ENCODE measurements at regions not wholly inside any gene's neighbourhood (a gene's known extent, or its start where the extent isn't known, plus 50 kb on each side); places are given as distances from the start of the nearest gene placed in this dataset.

DNA sequence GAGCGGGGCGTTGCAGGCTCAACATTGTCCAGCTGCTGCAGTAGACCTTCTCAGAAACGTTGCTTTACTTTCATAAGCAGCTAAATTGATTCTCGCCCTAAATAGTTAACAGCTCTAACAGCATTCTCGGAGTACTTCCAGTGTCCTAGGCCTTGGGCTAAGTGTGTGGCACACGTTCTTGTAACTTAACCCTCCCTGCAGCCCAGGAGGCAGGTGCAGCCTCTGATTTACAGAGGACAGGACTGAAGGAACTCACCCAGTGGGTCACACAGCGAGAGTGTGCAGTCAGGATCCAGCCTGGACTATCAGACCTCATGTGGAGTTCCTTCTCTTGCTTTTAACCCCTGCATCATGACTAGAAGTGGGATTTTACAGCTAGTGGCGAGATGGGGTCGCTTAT is 312.8 kb upstream of the C2CD4B start:
- TF ChIP-seq CTCF (IDR thresholded peaks at IDR 0.05; ENCODE audit: low read depth, low read length, missing input control) (no peak), MAX (IDR thresholded peaks at IDR 0.05) (no peak), JUND (IDR thresholded peaks at IDR 0.05) (no peak), GABPA (IDR thresholded peaks at IDR 0.05 in 1 of 2, conservative IDR thresholded peaks at IDR 0.05 in 1 of 2) (no peak), SP1 (IDR thresholded peaks at IDR 0.05) (no peak), RXRA (IDR thresholded peaks at IDR 0.05) (no peak), RAD21 (IDR thresholded peaks at IDR 0.05) (no peak), TAF1 (conservative IDR thresholded peaks at IDR 0.05) (no peak), YY1 (IDR thresholded peaks at IDR 0.05) (no peak), HNF4A (conservative IDR thresholded peaks at IDR 0.05) (no peak)
- TF ChIP-seq, protein P1, sequence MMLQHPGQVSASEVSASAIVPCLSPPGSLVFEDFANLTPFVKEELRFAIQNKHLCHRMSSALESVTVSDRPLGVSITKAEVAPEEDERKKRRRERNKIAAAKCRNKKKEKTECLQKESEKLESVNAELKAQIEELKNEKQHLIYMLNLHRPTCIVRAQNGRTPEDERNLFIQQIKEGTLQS (IDR thresholded peaks at IDR 0.05) = no peak

All from liver (tissue), 3 donors.